Sciatic nerve (tissue), 2 donors: ENCODE measurements at regions not wholly inside any gene's neighbourhood (a gene's known extent, or its start where the extent isn't known, plus 50 kb on each side); places are given as distances from the start of the nearest gene placed in this dataset.

Source experiments
- ATAC-seq: fragments of 200-7000 bp; cut with Tn5 transposase; one replicate; pipeline ENCODE4 v1.9.1; 2020; ENCODE audit warnings: mild to moderate bottlenecking, moderate library complexity
- DNase-seq: peaks from one replicate; pipeline ENCODE4 v3.0.0-alpha.2; 2020; ENCODE audit warnings: low spot score
- intact Hi-C: fragments of 100-400 bp; cut with DNase I; formaldehyde crosslinking; loops from one replicate; pipeline ENCODE4 v1.14.2; 2022
- donor health status: DM: no; HTN: no; CAD: no.
- donor health status: DM: no; HTN: no; CAD: no.

GRCh38 chr4:177016541-177017141 is 223.9 kb upstream of the VEGFC start:
- intact Hi-C loops = no loop called here
- no peak for ATAC-seq

DNA sequence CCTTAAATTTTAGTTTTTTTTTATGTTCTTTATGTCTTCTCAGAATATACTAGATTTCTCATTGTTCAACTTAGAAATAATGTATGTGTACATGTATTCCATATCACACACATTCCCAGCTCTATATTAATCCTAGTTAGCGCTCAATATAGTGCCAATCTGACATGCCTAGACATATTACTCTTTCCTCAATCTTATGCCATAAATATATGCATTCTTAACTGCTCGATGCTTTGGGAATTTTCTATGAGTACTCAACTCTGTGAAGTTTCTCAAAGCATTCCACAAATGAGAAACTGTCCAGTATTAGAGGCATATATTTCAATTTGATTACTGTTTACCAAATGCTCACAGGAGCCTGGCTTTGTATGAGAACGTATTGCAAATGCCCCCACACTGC is 231.2 kb upstream of the VEGFC start:
- intact Hi-C loops = no loop called here
- DNase-seq = no peak

More at GRCh38 chr4:177016541-177017141, 223.9 kb upstream of the VEGFC start:
- no peak for DNase-seq

DNA sequence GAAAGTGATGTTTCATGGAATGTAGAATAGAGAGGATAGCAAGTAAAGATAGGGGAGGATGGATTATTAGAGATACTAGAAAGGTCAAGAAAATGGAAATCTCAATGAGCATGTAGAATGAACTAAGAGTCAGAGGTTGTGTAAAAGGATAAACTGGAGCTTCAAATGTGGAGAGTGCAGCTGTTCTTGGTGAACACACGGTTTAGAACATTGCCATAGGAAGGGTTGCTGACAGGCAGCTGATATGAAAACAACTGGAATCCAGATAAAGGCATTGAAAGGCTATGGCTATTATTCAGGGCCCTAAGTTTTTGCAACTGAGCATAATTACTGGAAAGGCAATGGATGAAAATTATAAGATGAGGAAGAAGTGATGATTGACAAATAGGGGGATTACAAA is 239.6 kb upstream of the VEGFC start:
- DNase-seq (no peak), ATAC-seq (no peak)
- intact Hi-C loops = no loop called here

More for the DNA sequence above, 231.2 kb upstream of the VEGFC start:
- ATAC-seq = no peak

DNA sequence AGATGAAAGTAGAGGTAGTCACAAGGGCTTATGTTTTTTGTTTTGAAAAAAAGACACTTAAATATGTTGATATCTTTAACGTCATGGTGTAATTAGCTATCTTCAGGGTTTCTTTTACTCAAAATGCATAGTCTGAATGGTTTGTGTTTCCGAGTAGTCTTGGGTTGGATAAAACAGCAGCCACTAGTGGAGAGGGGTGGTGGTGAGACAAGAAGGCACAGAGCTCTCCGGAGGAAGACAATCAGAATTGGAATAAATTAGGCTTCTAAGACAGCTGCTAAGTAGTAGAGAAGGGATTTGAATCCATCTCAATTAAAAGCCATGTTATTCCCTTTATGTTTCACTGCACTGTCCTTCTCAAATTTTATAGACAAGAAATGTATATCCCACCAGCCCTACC is 240.4 kb upstream of the VEGFC start:
- ATAC-seq (no peak), DNase-seq (no peak)
- intact Hi-C loops = no loop called here

- intact Hi-C loops = no loop called here
- DNase-seq (no peak), ATAC-seq (no peak)
These were observed 240.9 kb upstream of the VEGFC start for GRCh38 chr4:177033632-177034031.

DNA sequence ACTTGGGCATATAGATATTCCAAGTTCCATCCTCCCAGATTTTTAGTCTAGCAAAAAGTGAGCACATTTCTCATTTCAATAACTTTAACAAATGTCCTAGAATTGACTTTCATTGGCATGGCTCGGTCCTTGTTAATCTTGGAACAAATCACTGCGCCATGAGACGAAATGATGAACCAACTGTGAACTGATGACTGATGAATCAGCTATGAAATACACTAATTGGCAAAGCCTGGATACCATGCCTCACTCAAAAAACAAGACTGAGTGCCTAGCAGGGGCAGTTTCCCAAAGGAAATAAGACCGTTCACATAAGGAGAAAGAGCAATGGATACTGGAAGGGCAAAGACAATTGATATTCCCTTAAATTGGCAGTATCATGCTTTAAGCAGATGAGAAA is 248.6 kb upstream of the VEGFC start:
- DNase-seq = no peak
- intact Hi-C loops = no loop called here

GRCh38 chr4:177047070-177047850 is 254.5 kb upstream of the VEGFC start:
- ATAC-seq (peak; percentile 78), DNase-seq (peak; percentile 68)
- intact Hi-C loops = no loop called here

More for the DNA sequence above, 248.6 kb upstream of the VEGFC start:
- ATAC-seq = no peak

DNA sequence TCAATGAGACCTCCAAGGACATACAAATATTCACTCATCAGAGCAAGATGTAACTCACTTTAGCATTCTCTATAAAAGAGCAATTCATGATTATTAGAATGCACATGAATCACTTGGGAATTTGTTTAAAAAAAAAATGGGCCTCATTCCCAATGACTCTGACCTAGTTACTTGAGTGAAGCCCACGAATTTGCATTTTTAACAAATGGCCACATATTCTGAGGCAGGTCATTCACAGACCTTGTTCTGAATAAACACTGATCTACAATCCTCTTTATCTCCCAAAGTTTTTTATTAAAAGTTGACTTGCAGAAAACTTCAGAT is 255.1 kb upstream of the VEGFC start:
- no peak for ATAC-seq
- DNase-seq = no peak
- intact Hi-C loops = no loop called here

- ATAC-seq (no peak), DNase-seq (no peak)
- intact Hi-C loops = no loop called here
These were observed 258.1 kb upstream of the NEIL3 start for GRCh38 chr4:177051473-177052060.

DNA sequence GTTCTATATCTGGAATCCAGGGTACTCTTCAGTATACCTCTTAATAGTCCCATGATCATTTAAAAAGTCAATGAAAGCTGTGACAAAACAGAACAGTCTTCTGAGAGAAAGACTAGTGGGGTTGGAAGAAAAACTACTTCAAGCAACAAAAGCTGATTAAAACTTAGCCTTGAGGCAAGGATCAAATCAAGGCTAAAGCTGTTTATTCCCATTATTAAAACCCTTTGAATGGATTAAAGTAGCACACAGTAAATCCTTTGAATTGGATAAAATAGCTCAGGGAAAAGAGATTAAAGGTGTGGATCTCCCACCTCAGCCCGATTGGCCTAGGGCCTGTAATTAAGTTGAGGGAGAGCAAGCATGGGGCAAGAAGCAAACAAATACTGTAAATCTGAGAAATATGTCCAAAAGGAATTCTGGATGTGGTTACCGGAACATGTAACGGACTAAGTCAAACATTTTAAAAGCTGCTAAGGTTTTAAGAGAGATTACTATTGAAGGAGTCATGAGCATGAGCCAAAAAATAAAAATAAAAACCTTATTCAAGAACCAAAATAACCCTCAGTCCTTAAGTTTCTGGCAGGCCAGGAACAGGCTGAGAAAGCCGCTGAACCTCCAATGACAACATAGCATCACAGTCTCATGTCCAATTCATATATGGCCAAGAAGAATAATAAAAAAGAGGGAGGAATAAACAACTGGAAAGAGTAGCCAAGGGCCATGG is 257.3 kb upstream of the NEIL3 start:
- intact Hi-C loops = no loop called here
- ATAC-seq = no peak
- no peak for DNase-seq

DNA sequence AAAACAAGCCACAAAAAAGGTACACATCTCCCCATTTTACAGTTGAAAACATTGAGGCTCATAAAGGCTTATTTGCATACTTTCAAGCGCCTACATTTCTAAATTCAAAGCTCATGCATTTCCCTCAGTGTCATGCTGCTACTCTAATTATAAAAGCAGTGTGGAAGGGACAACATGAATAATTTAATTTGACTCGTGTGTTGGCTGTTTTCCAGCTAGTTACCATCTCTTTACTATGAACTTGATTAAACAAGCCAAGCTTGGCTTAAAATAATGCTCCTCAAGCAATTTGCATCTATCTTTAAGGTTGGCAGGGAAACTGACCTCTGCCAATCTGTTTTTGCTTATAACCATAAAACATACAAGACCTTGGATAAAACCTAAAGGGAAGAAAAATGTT is 252.5 kb upstream of the NEIL3 start:
- DNase-seq = no peak
- intact Hi-C loops = no loop called here
- no peak for ATAC-seq

GRCh38 chr4:177064116-177064515 is 245.6 kb upstream of the NEIL3 start:
- intact Hi-C loops = no loop called here
- ATAC-seq = no peak
- DNase-seq = no peak

DNA sequence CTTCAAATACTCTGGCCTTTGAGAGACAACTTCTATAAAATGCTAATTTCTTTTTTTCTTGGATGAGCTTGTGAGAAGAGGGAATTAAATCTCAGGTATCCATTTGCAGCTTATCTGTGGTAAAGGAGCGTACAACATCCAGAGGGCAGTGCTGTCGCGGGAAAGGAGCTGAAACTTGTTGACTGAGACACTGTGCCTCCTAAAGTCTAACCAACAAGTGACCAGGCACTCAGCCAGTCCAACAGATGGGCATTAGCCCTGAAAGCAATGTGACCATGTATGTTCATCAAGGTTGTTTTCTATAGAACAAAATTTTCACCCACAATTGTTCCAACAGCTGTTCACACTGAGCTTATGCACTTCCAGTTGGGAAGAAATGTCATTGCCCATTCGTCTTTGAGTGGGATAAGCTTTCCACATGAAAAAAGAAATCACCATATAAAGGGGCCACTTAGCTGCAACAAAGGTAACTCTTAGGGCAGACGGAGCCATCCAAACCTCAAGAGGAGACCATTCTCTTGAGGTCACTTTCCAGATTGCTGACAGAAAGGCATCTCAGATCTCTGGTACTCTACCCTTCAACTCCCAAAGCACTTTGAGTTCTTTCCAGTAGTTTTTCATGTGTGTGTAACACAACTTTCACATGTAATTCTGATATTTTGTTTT is 244.8 kb upstream of the NEIL3 start:
- DNase-seq (no peak), ATAC-seq (no peak)
- intact Hi-C loops = no loop called here

DNA sequence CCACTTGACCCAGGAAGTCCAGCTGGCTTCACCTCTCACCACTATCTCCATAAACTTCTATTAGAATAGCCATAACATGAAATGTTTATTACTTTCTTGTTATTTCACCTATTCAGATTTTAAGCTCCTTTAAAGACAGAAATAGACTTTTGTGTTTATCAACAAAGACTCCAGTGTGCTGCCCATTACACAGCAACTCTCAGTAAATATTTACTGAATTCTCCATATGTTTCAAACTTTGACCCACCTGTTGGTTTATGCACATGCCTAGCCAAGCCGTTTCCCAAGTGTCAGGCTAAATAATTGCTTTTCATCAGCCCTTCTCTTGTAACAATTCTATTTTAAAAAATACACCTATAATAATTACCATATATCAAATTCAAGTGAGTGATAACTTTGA is 242.9 kb upstream of the NEIL3 start:
- ATAC-seq (no peak), DNase-seq (no peak)
- intact Hi-C loops = no loop called here

DNA sequence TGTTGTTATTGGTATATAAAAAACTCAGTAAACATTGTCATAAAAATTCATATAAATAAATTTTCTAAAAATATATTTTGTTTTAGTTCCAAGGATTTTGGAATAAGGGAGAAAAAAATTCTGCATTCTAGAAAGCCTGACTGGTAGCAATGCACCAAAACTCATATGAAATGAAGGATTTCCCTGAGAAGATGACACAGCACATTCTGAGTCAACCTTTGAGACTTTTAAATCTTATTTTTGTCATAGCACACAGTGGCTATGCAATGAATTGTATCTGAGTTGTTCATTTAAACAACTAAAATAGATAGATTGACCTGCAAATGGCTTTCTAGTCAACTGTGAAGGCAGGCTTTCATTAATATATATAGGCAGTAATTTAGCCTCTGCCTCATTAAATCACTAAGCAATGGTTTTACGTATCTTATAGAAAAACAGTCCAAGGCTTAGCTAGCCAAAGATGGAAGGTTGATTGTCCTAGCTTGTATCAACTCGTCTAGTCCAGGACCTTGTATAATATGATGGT is 239.1 kb upstream of the NEIL3 start:
- DNase-seq (no peak), ATAC-seq (no peak)
- intact Hi-C loops = no loop called here

- intact Hi-C loops = no loop called here
- no peak for ATAC-seq
- DNase-seq = no peak
These were observed 232.3 kb upstream of the NEIL3 start for GRCh38 chr4:177077095-177077971.

GRCh38 chr4:177079327-177079726 is 230.3 kb upstream of the NEIL3 start:
- no peak for ATAC-seq
- intact Hi-C loops = no loop called here
- DNase-seq = no peak

DNA sequence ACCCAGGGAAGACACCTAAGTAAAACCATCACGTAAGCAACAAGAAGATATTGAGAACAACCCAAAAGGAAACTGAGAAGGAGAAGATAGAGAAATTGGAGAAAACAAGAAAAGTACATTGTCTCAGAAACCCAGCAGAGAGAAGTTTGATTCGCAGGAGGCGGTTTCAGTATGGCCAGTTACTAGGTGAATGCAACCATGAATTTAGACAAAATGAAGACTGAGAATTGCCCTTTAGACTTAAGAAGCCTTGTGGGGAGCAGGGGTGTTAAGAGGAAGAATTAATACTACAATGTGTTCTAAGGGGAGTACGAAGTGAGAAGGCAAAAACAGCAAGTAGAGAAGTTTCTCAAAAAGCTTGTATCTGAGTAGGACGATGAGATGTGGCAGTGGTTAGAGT is 229.3 kb upstream of the NEIL3 start:
- intact Hi-C loops = no loop called here
- no peak for DNase-seq
- ATAC-seq = no peak
